Sigmoid colon (tissue), 6 donors: ENCODE measurements at regions not wholly inside any gene's neighbourhood (a gene's known extent, or its start where the extent isn't known, plus 50 kb on each side); places are given as distances from the start of the nearest gene placed in this dataset.

Experiments used
- DNase-seq: peaks from one replicate; pipeline ENCODE4 v3.0.0-alpha.2; 2019
- H3K27ac ChIP-seq, 4 donors: fragments of 200-600 bp; sonication (generic); one replicate each; pipeline ENCODE4 v1.5.1; 2016 to 2019; ENCODE audit warnings: mild to moderate bottlenecking in 1 of 4
- H3K27me3 ChIP-seq, 3 donors: fragments of 200-600 bp; sonication (generic); one replicate each; pipeline ENCODE4 v1.5.1; 2019; ENCODE audit warnings: mild to moderate bottlenecking in 1 of 3
- H3K36me3 ChIP-seq, 4 donors: fragments of 200-600 bp; sonication (generic); one replicate each; pipeline ENCODE4 v1.5.1; 2016 to 2019
- H3K4me1 ChIP-seq, 4 donors: fragments of 200-600 bp; sonication (generic); one replicate each; pipeline ENCODE4 v1.5.1; 2017 to 2019
- H3K4me3 ChIP-seq, 4 donors: fragments of 200-600 bp; sonication (generic); one replicate each; pipeline ENCODE4 v1.5.1; 2017 to 2019; ENCODE audit warnings: mild to moderate bottlenecking in 2 of 4, moderate library complexity in 1 of 4
- H3K9me3 ChIP-seq, 4 donors: fragments of 200-600 bp in 3 of 4; sonication (generic) in 3 of 4; one replicate each; pipeline versions ENCODE4 v1.5.1 to v1.6.1; 2013 to 2019
- EP300 ChIP-seq, 4 donors: sonication (generic); formaldehyde crosslinking; IDR thresholded peaks; one replicate each; pipeline ENCODE4 v1.6.1; 2017; ENCODE audit warnings: antibody characterized with exemption in 4 of 4
- POLR2A ChIP-seq, 2 donors: fragments of 450-650 bp; IDR thresholded peaks; one replicate each; pipeline ENCODE4 v1.6.1; 2016; ENCODE audit warnings: antibody characterized with exemption in 2 of 2, mild to moderate bottlenecking in 2 of 2, moderate library complexity in 2 of 2
- POLR2AphosphoS5 ChIP-seq, 4 donors: sonication (generic); formaldehyde crosslinking; IDR thresholded peaks; one replicate each; pipeline ENCODE4 v1.6.1; 2017; ENCODE audit warnings: antibody characterized with exemption in 4 of 4
- WGBS, 2 donors: extraction: QIAGEN DNeasy Blood & Tissue Kit; methylation state at CpG; one replicate each; pipeline ENCODE4 v1.1.7; 2013; 5-methylcytosine and 5-hydroxymethylcytosine counted together
- intact Hi-C: fragments of 100-400 bp; cut with DNase I; formaldehyde crosslinking; loops from one replicate; pipeline ENCODE4 v1.15.1; 2023
- TF ChIP-seq, protein P1 (sequence below), 4 experiments: fragments of 450-650 bp in 3 of 4; fragments of 200-600 bp in 1 of 4; IDR thresholded peaks; one replicate each; pipeline ENCODE4 v1.5.1; 2016 to 2019; ENCODE audit warnings: antibody characterized with exemption in 4 of 4, mild to moderate bottlenecking in 3 of 4, moderate library complexity in 2 of 4
- donor health status: healthy with polysubstance abuse.
- donor health status: healthy.

DNA sequence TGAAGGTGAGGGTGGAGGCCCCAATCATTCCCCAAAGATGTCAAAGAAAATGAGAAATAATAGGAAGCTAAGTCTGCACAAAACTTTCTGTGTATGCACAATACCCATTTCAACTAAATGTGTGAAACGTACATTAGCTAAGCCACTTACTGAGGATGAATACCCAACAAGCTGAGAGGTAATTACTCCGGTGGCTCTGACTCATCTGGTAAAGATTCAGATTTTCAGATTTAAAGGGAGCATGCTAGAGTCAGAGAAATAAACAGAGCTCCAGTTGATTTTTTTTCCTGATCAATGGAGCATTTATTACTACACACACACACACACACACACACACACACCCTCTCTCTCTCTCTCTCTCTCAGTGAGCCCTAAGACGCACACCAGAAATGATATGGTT lies 194.8 kb upstream of the ARGLU1 start:
- Histone ChIP-seq H3K4me3 (no peak overlapping the region), H3K27ac (no peak overlapping the region), H3K36me3 (no peaks in the 10 kb centered on the region), H3K9me3 (no peaks in the 10 kb centered on the region), H3K4me1 (no peaks in the 10 kb centered on the region), H3K27me3 (no peaks in the 10 kb centered on the region)
- DNase-seq, result no peak
- 84 to 87% methylated on average over 3 of the region's 3 CpGs for WGBS, 2 donors
- intact Hi-C loops, result no loop called here
- TF ChIP-seq POLR2AphosphoS5 (IDR thresholded peaks at IDR 0.05) (no peak), EP300 (IDR thresholded peaks at IDR 0.05) (no peak), POLR2A (IDR thresholded peaks at IDR 0.05) (no peak)
- TF ChIP-seq, protein P1, sequence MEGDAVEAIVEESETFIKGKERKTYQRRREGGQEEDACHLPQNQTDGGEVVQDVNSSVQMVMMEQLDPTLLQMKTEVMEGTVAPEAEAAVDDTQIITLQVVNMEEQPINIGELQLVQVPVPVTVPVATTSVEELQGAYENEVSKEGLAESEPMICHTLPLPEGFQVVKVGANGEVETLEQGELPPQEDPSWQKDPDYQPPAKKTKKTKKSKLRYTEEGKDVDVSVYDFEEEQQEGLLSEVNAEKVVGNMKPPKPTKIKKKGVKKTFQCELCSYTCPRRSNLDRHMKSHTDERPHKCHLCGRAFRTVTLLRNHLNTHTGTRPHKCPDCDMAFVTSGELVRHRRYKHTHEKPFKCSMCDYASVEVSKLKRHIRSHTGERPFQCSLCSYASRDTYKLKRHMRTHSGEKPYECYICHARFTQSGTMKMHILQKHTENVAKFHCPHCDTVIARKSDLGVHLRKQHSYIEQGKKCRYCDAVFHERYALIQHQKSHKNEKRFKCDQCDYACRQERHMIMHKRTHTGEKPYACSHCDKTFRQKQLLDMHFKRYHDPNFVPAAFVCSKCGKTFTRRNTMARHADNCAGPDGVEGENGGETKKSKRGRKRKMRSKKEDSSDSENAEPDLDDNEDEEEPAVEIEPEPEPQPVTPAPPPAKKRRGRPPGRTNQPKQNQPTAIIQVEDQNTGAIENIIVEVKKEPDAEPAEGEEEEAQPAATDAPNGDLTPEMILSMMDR (IDR thresholded peaks at IDR 0.05), result no peak

GRCh38 chr13:106756446-106756845 lies 188.5 kb upstream of the ARGLU1 start:
- no peaks in the 10 kb centered on the region for H3K4me1 ChIP-seq
- H3K27me3 ChIP-seq, result no peaks in the 10 kb centered on the region
- H3K27ac ChIP-seq, result no peak overlapping the region
- WGBS, 2 donors, result 66 to 71% methylated on average over 8 of the region's 8 CpGs
- no peak for DNase-seq
- H3K4me3 ChIP-seq, result no peak overlapping the region
- no peaks in the 10 kb centered on the region for H3K36me3 ChIP-seq
- no peak for TF ChIP-seq POLR2A (IDR thresholded peaks at IDR 0.05)
- TF ChIP-seq EP300 (IDR thresholded peaks at IDR 0.05), result no peak
- TF ChIP-seq, protein P1 (IDR thresholded peaks at IDR 0.05), result no peak
- no peak for TF ChIP-seq POLR2AphosphoS5 (IDR thresholded peaks at IDR 0.05)
- intact Hi-C loops, result no loop called here
- H3K9me3 ChIP-seq, result no peaks in the 10 kb centered on the region

DNA sequence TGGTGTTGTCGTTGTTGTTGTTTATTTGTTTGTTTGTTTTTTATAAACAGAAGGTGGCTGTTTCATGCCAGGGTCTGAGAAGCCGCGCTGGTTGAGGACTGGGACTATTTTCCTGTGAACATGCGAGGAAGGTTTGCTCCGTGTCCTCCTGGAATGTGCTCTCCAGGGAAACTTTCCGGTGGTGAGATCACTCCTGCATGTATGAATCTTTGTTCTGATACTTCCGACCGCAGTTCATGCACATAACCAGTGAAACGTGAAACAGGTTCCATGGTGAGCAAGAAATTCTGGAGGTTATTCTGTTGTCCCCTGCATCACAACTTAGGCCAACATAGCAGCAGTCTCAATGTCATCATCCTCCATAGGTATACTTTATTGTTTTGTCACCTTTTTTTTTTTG lies 187.6 kb upstream of the ARGLU1 start:
- 93% methylated on average over 9 of the region's 9 CpGs for WGBS, 2 donors
- intact Hi-C loops, result no loop called here

DNA sequence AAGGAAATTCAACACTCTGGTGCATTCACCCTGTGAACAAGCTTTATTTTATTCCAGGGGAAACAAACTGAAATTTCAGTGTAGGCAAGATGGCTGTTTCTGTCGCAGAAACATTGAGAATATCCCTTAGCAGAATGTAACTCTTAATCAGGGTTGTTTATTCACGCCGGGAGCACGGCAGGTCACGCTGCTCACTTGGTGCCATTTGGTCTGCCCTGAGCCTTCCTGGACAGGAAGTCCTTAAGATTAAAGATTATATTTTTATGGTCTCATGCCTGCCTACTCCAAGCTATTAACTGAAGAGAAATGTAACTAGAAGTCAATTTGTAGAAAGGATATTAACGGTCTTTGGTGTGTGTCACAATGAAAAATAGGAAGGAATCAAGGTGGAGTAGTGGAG lies 185.3 kb upstream of the ARGLU1 start:
- no peaks in the 10 kb centered on the region for H3K36me3 ChIP-seq
- DNase-seq, result no peak
- 7 to 14% methylated on average over 6 of the region's 6 CpGs for WGBS, 2 donors
- TF ChIP-seq POLR2AphosphoS5 (IDR thresholded peaks at IDR 0.05) (no peak), EP300 (IDR thresholded peaks at IDR 0.05) (no peak), POLR2A (IDR thresholded peaks at IDR 0.05) (no peak)
- TF ChIP-seq, protein P1 (IDR thresholded peaks at IDR 0.05), result no peak
- H3K4me3 ChIP-seq, result no peak overlapping the region
- H3K27me3 ChIP-seq, result no peaks in the 10 kb centered on the region
- H3K4me1 ChIP-seq, result no peaks in the 10 kb centered on the region
- no peaks in the 10 kb centered on the region for H3K9me3 ChIP-seq
- no peak overlapping the region for H3K27ac ChIP-seq
- intact Hi-C loops, result no loop called here

More for the DNA sequence above, 187.6 kb upstream of the ARGLU1 start:
- Histone ChIP-seq H3K4me3 (no peak overlapping the region), H3K4me1 (no peaks in the 10 kb centered on the region), H3K9me3 (no peaks in the 10 kb centered on the region), H3K27me3 (no peaks in the 10 kb centered on the region), H3K27ac (no peak overlapping the region), H3K36me3 (no peaks in the 10 kb centered on the region)
- no peak for TF ChIP-seq POLR2A (IDR thresholded peaks at IDR 0.05)
- no peak for TF ChIP-seq POLR2AphosphoS5 (IDR thresholded peaks at IDR 0.05)
- no peak for TF ChIP-seq EP300 (IDR thresholded peaks at IDR 0.05)
- TF ChIP-seq, protein P1 (IDR thresholded peaks at IDR 0.05), result no peak
- no peak for DNase-seq

GRCh38 chr13:106752584-106753170 lies 184.7 kb upstream of the ARGLU1 start:
- 47 to 84% methylated on average over 6 of the region's 6 CpGs for WGBS, 2 donors
- no peak for DNase-seq
- Histone ChIP-seq H3K27me3 (no peaks in the 10 kb centered on the region), H3K27ac (no peak overlapping the region), H3K36me3 (no peaks in the 10 kb centered on the region), H3K4me1 (no peaks in the 10 kb centered on the region), H3K4me3 (no peak overlapping the region), H3K9me3 (no peaks in the 10 kb centered on the region)
- peak in 1 of 4 donors; percentile 8 for TF ChIP-seq POLR2AphosphoS5 (IDR thresholded peaks at IDR 0.05)
- TF ChIP-seq POLR2A (IDR thresholded peaks at IDR 0.05), result no peak
- intact Hi-C loops, result no loop called here
